ENCODE measurements at regions not wholly inside any gene's neighbourhood (a gene's known extent, or its start where the extent isn't known, plus 50 kb on each side); places are given as distances from the start of the nearest gene placed in this dataset.

DNA sequence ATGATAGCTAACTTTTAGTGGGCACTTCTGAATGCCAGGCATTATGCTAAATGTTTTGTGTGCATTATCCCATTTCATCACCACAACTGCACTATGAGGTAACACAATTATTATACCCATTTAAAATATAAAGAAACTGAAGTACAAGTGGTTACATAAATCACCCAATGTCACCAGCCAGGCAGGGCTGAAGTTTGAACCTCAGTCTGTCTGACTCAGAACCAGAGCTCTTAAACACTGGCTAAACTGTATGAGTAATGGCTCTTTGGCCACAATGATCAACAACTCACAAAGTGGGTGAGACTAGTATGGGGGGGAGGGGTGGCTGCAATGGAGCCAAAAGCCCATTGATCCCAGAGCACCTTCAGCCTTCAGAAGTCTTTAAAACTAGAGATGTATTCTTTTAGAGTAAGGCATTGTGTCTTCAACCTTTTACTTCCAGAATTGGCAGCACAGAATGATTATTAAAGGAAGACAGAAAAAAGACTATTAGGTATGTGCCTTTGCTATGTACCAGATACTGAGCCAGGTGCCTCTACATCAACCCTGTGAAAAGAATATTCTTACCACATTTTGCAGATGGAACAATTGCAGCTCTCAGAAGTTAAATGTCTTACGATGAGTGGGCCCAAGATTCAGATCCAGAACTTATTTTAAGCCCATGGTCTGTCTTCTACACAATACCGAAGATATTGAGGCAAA lies 166.9 kb downstream of the UACA start:
- TF ChIP-seq, protein P1, sequence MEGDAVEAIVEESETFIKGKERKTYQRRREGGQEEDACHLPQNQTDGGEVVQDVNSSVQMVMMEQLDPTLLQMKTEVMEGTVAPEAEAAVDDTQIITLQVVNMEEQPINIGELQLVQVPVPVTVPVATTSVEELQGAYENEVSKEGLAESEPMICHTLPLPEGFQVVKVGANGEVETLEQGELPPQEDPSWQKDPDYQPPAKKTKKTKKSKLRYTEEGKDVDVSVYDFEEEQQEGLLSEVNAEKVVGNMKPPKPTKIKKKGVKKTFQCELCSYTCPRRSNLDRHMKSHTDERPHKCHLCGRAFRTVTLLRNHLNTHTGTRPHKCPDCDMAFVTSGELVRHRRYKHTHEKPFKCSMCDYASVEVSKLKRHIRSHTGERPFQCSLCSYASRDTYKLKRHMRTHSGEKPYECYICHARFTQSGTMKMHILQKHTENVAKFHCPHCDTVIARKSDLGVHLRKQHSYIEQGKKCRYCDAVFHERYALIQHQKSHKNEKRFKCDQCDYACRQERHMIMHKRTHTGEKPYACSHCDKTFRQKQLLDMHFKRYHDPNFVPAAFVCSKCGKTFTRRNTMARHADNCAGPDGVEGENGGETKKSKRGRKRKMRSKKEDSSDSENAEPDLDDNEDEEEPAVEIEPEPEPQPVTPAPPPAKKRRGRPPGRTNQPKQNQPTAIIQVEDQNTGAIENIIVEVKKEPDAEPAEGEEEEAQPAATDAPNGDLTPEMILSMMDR (IDR thresholded peaks at IDR 0.05): no peak
- TF ChIP-seq POLR2A (IDR thresholded peaks at IDR 0.05): no peak
